Sigmoid colon (tissue), 6 donors: ENCODE measurements at regions not wholly inside any gene's neighbourhood (a gene's known extent, or its start where the extent isn't known, plus 50 kb on each side); places are given as distances from the start of the nearest gene placed in this dataset.

Source experiments
- DNase-seq: peaks from one replicate; pipeline ENCODE4 v3.0.0-alpha.2; 2019
- H3K27ac ChIP-seq, 4 donors: fragments of 200-600 bp; sonication (generic); one replicate each; pipeline ENCODE4 v1.5.1; 2016 to 2019; ENCODE audit warnings: mild to moderate bottlenecking in 1 of 4
- H3K27me3 ChIP-seq, 3 donors: fragments of 200-600 bp; sonication (generic); one replicate each; pipeline ENCODE4 v1.5.1; 2019; ENCODE audit warnings: mild to moderate bottlenecking in 1 of 3
- H3K36me3 ChIP-seq, 4 donors: fragments of 200-600 bp; sonication (generic); one replicate each; pipeline ENCODE4 v1.5.1; 2016 to 2019
- H3K4me1 ChIP-seq, 4 donors: fragments of 200-600 bp; sonication (generic); one replicate each; pipeline ENCODE4 v1.5.1; 2017 to 2019
- H3K4me3 ChIP-seq, 4 donors: fragments of 200-600 bp; sonication (generic); one replicate each; pipeline ENCODE4 v1.5.1; 2017 to 2019; ENCODE audit warnings: mild to moderate bottlenecking in 2 of 4, moderate library complexity in 1 of 4
- H3K9me3 ChIP-seq, 4 donors: fragments of 200-600 bp in 3 of 4; sonication (generic) in 3 of 4; one replicate each; pipeline versions ENCODE4 v1.5.1 to v1.6.1; 2013 to 2019
- EP300 ChIP-seq, 4 donors: sonication (generic); formaldehyde crosslinking; IDR thresholded peaks; one replicate each; pipeline ENCODE4 v1.6.1; 2017; ENCODE audit warnings: antibody characterized with exemption in 4 of 4
- POLR2A ChIP-seq, 2 donors: fragments of 450-650 bp; IDR thresholded peaks; one replicate each; pipeline ENCODE4 v1.6.1; 2016; ENCODE audit warnings: antibody characterized with exemption in 2 of 2, mild to moderate bottlenecking in 2 of 2, moderate library complexity in 2 of 2
- POLR2AphosphoS5 ChIP-seq, 4 donors: sonication (generic); formaldehyde crosslinking; IDR thresholded peaks; one replicate each; pipeline ENCODE4 v1.6.1; 2017; ENCODE audit warnings: antibody characterized with exemption in 4 of 4
- WGBS, 2 donors: extraction: QIAGEN DNeasy Blood & Tissue Kit; methylation state at CpG; one replicate each; pipeline ENCODE4 v1.1.7; 2013; 5-methylcytosine and 5-hydroxymethylcytosine counted together
- intact Hi-C: fragments of 100-400 bp; cut with DNase I; formaldehyde crosslinking; loops from one replicate; pipeline ENCODE4 v1.15.1; 2023
- TF ChIP-seq, protein P1 (sequence below), 4 experiments: fragments of 450-650 bp in 3 of 4; fragments of 200-600 bp in 1 of 4; IDR thresholded peaks; one replicate each; pipeline ENCODE4 v1.5.1; 2016 to 2019; ENCODE audit warnings: antibody characterized with exemption in 4 of 4, mild to moderate bottlenecking in 3 of 4, moderate library complexity in 2 of 4
- donor health status: healthy with polysubstance abuse.
- donor health status: healthy.

GRCh38 chr18:27749194-27749593, 427.7 kb downstream of the CDH2 start:
- Histone ChIP-seq H3K4me3 (no peak overlapping the region), H3K4me1 (no peaks in the 10 kb centered on the region), H3K9me3 (no peaks in the 10 kb centered on the region), H3K27me3 (no peaks in the 10 kb centered on the region), H3K27ac (no peak overlapping the region), H3K36me3 (no peaks in the 10 kb centered on the region)
- 52 to 63% methylated on average over 3 of the region's 3 CpGs for WGBS, 2 donors
- intact Hi-C loops: no loop called here
- DNase-seq: no peak
- TF ChIP-seq EP300 (IDR thresholded peaks at IDR 0.05): no peak
- no peak for TF ChIP-seq POLR2A (IDR thresholded peaks at IDR 0.05)
- TF ChIP-seq, protein P1, sequence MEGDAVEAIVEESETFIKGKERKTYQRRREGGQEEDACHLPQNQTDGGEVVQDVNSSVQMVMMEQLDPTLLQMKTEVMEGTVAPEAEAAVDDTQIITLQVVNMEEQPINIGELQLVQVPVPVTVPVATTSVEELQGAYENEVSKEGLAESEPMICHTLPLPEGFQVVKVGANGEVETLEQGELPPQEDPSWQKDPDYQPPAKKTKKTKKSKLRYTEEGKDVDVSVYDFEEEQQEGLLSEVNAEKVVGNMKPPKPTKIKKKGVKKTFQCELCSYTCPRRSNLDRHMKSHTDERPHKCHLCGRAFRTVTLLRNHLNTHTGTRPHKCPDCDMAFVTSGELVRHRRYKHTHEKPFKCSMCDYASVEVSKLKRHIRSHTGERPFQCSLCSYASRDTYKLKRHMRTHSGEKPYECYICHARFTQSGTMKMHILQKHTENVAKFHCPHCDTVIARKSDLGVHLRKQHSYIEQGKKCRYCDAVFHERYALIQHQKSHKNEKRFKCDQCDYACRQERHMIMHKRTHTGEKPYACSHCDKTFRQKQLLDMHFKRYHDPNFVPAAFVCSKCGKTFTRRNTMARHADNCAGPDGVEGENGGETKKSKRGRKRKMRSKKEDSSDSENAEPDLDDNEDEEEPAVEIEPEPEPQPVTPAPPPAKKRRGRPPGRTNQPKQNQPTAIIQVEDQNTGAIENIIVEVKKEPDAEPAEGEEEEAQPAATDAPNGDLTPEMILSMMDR (IDR thresholded peaks at IDR 0.05): no peak
- TF ChIP-seq POLR2AphosphoS5 (IDR thresholded peaks at IDR 0.05): no peak

- WGBS, 2 donors: 81 to 89% methylated on average over 5 of the region's 5 CpGs
- H3K27ac ChIP-seq: no peak overlapping the region
- TF ChIP-seq POLR2AphosphoS5 (IDR thresholded peaks at IDR 0.05) (no peak), EP300 (IDR thresholded peaks at IDR 0.05) (no peak), POLR2A (IDR thresholded peaks at IDR 0.05) (no peak)
- TF ChIP-seq, protein P1 (IDR thresholded peaks at IDR 0.05): no peak
- H3K4me1 ChIP-seq: no peaks in the 10 kb centered on the region
- intact Hi-C loops: no loop called here
- no peak for DNase-seq
- H3K27me3 ChIP-seq: no peaks in the 10 kb centered on the region
- no peaks in the 10 kb centered on the region for H3K9me3 ChIP-seq
- no peaks in the 10 kb centered on the region for H3K36me3 ChIP-seq
- H3K4me3 ChIP-seq: no peak overlapping the region
Observed at GRCh38 chr18:27746241-27746640, 430.7 kb downstream of the CDH2 start.

DNA sequence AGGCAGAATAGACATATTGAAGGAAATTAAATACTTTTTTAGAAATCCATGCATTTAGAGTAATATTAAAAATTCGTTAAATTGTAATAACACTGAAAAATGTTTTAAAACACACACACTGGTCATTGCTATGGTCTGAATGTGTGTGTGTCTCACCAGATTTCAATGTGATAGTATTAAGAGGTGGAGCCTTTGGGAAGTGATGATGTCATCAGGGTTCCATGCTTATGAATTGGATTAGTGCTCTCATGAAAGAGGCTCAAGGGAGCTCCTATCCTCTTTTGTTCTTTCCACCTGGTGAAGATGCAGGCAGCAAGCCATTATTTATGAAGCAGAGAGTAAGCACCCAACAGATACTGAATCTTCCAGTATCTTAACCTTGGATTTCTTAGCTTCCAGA, 441.8 kb downstream of the CDH2 start:
- Histone ChIP-seq H3K27me3 (no peaks in the 10 kb centered on the region), H3K4me3 (no peak overlapping the region), H3K9me3 (no peaks in the 10 kb centered on the region), H3K27ac (no peak overlapping the region), H3K36me3 (no peaks in the 10 kb centered on the region), H3K4me1 (no peaks in the 10 kb centered on the region)
- no peak for DNase-seq
- intact Hi-C loops: no loop called here
- 57 to 82% methylated on average over 1 of the region's 1 CpG for WGBS, 2 donors
- TF ChIP-seq POLR2A (IDR thresholded peaks at IDR 0.05) (no peak), EP300 (IDR thresholded peaks at IDR 0.05) (no peak), POLR2AphosphoS5 (IDR thresholded peaks at IDR 0.05) (no peak)
- TF ChIP-seq, protein P1 (IDR thresholded peaks at IDR 0.05): no peak

- Histone ChIP-seq H3K36me3 (no peaks in the 10 kb centered on the region), H3K4me1 (no peaks in the 10 kb centered on the region), H3K4me3 (no peak overlapping the region), H3K27me3 (no peaks in the 10 kb centered on the region), H3K27ac (no peak overlapping the region), H3K9me3 (peaks cover 0 to 3% (median 2%) of the 10 kb centered on the region in 4 donors)
- 92 to 94% methylated on average over 3 of the region's 3 CpGs for WGBS, 2 donors
- DNase-seq: no peak
- TF ChIP-seq POLR2A (IDR thresholded peaks at IDR 0.05) (no peak), EP300 (IDR thresholded peaks at IDR 0.05) (no peak), POLR2AphosphoS5 (IDR thresholded peaks at IDR 0.05) (no peak)
- TF ChIP-seq, protein P1 (IDR thresholded peaks at IDR 0.05): no peak
- intact Hi-C loops: no loop called here
Observed at GRCh38 chr18:27731211-27731610, 445.7 kb downstream of the CDH2 start.

DNA sequence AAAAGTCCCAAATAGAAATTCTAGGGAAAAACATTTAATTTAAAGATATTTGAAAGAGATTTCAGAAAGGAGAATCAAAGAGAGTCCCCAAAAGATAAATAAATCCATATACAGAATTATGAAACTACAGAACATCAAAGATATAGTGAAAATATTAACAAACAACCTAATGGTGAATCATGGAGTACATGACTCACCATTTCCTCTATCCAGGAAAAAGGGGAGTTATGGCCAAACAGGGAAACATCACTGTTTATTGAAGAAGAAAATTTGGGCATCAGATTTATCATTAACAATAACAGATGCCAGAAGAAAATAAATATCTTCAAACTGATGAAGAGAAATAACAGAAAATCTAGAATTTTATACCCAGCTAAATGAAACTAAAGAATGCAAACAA, 448.3 kb downstream of the CDH2 start:
- Histone ChIP-seq H3K36me3 (no peaks in the 10 kb centered on the region), H3K27me3 (no peaks in the 10 kb centered on the region), H3K4me1 (no peaks in the 10 kb centered on the region), H3K4me3 (no peak overlapping the region), H3K9me3 (peaks cover 0 to 3% (median 2%) of the 10 kb centered on the region in 4 donors), H3K27ac (no peak overlapping the region)
- DNase-seq: no peak
- no peak for TF ChIP-seq EP300 (IDR thresholded peaks at IDR 0.05)
- TF ChIP-seq, protein P1 (IDR thresholded peaks at IDR 0.05): no peak
- TF ChIP-seq POLR2A (IDR thresholded peaks at IDR 0.05): no peak
- no peak for TF ChIP-seq POLR2AphosphoS5 (IDR thresholded peaks at IDR 0.05)
- intact Hi-C loops: no loop called here
